Stimulated activated CD4-positive, alpha-beta T cell treated with anti-CD3 and anti-CD28 coated beads, Interleukin-4, amount 100 ng/mL, for 1 hour (primary cell): ENCODE measurements at regions not wholly inside any gene's neighbourhood (a gene's known extent, or its start where the extent isn't known, plus 50 kb on each side); places are given as distances from the start of the nearest gene placed in this dataset.
"Not testable (repeated sequence)": the region's sequence is repeated elsewhere in the genome, so short reads cannot be mapped to it uniquely, and the experiment has no call there.

Experiments used
- DNase-seq: peaks from one replicate; pipeline ENCODE4 v3.0.0-alpha.2; 2020

GRCh38 chr15:30845536-30845935, 58.2 kb upstream of the FAN1 start:
- not testable (repeated sequence) for DNase-seq
